Sigmoid colon (tissue), 6 donors: ENCODE measurements at regions not wholly inside any gene's neighbourhood (a gene's known extent, or its start where the extent isn't known, plus 50 kb on each side); places are given as distances from the start of the nearest gene placed in this dataset.
"Not testable (repeated sequence)": the region's sequence is repeated elsewhere in the genome, so short reads cannot be mapped to it uniquely, and the experiment has no call there.

ENCODE experiments used
- DNase-seq: peaks from one replicate; pipeline ENCODE4 v3.0.0-alpha.2; 2019
- H3K27ac ChIP-seq, 4 donors: fragments of 200-600 bp; sonication (generic); one replicate each; pipeline ENCODE4 v1.5.1; 2016 to 2019; ENCODE audit warnings: mild to moderate bottlenecking in 1 of 4
- H3K27me3 ChIP-seq, 3 donors: fragments of 200-600 bp; sonication (generic); one replicate each; pipeline ENCODE4 v1.5.1; 2019; ENCODE audit warnings: mild to moderate bottlenecking in 1 of 3
- H3K36me3 ChIP-seq, 4 donors: fragments of 200-600 bp; sonication (generic); one replicate each; pipeline ENCODE4 v1.5.1; 2016 to 2019
- H3K4me1 ChIP-seq, 4 donors: fragments of 200-600 bp; sonication (generic); one replicate each; pipeline ENCODE4 v1.5.1; 2017 to 2019
- H3K4me3 ChIP-seq, 4 donors: fragments of 200-600 bp; sonication (generic); one replicate each; pipeline ENCODE4 v1.5.1; 2017 to 2019; ENCODE audit warnings: mild to moderate bottlenecking in 2 of 4, moderate library complexity in 1 of 4
- H3K9me3 ChIP-seq, 4 donors: fragments of 200-600 bp in 3 of 4; sonication (generic) in 3 of 4; one replicate each; pipeline versions ENCODE4 v1.5.1 to v1.6.1; 2013 to 2019
- WGBS, 2 donors: extraction: QIAGEN DNeasy Blood & Tissue Kit; methylation state at CpG; one replicate each; pipeline ENCODE4 v1.1.7; 2013; 5-methylcytosine and 5-hydroxymethylcytosine counted together
- intact Hi-C: fragments of 100-400 bp; cut with DNase I; formaldehyde crosslinking; loops from one replicate; pipeline ENCODE4 v1.15.1; 2023
- donor health status: healthy with polysubstance abuse.
- donor health status: healthy.

DNA sequence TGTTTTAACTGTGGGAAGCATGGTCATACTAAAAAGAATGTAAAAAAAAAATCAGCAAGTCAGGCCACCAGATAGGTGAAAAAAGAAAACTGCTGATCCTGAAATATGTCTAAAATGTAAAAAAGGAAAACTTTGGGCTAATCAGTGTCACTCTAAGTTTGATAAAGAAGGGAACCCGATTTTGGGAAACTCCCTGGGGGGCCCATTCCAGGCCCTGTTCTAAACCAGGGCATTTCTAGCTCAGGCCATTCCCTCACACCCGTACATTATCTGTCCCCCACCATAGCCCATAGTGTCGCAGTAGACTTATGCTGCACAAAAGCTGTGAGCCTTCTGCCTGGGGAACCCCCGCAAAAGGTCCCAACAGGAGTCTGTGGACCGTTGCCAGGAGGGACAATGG, 1219.1 kb upstream of the TPTE start:
- peak; percentile 22 for DNase-seq
- H3K9me3 ChIP-seq, H3K27ac ChIP-seq, H3K4me1 ChIP-seq, intact Hi-C loops, H3K36me3 ChIP-seq, H3K4me3 ChIP-seq, H3K27me3 ChIP-seq: not testable (repeated sequence)
- WGBS, 2 donors = 67 to 72% methylated on average over 5 of the region's 5 CpGs
